GM10266 (cell line): ENCODE measurements at regions not wholly inside any gene's neighbourhood (a gene's known extent, or its start where the extent isn't known, plus 50 kb on each side); places are given as distances from the start of the nearest gene placed in this dataset.

Experiments
- DNase-seq: peaks from one replicate; pipeline ENCODE4 v3.0.0; 2012; ENCODE audit errors: extremely low spot score
- CTCF ChIP-seq: IDR thresholded peaks from 2 replicates; pipeline ENCODE4 v1.5.1; 2012; ENCODE audit warnings: mild to moderate bottlenecking, low read depth; ENCODE audit not compliant: control insufficient read depth, insufficient read depth; ENCODE audit errors: missing control alignments

- DNase-seq, result no peak
- no peak for TF ChIP-seq CTCF
Observed at GRCh38 chr17:34511265-34511664, 68.1 kb upstream of the TMEM132E start.

- no peak for TF ChIP-seq CTCF
- DNase-seq, result no peak
Observed at GRCh38 chr17:34504814-34505484, 74.4 kb upstream of the TMEM132E start.

GRCh38 chr17:34503528-34504195 is 75.7 kb upstream of the TMEM132E start:
- no peak for TF ChIP-seq CTCF
- DNase-seq, result no peak

- no peak for TF ChIP-seq CTCF
Observed at GRCh38 chr17:34502426-34502825, 77.0 kb upstream of the TMEM132E start.

GRCh38 chr17:34499576-34499975 is 79.8 kb upstream of the TMEM132E start:
- no peak for TF ChIP-seq CTCF
- DNase-seq, result peak; percentile 16

More at GRCh38 chr17:34502426-34502825, 77.0 kb upstream of the TMEM132E start:
- no peak for DNase-seq

- DNase-seq, result no peak
- TF ChIP-seq CTCF, result no peak
Observed at GRCh38 chr17:34493917-34494316, 85.5 kb upstream of the TMEM132E start.

GRCh38 chr17:34487626-34488025 is 91.8 kb upstream of the TMEM132E start:
- no peak for DNase-seq
- TF ChIP-seq CTCF, result no peak
